ENCODE measurements at regions not wholly inside any gene's neighbourhood (a gene's known extent, or its start where the extent isn't known, plus 50 kb on each side); places are given as distances from the start of the nearest gene placed in this dataset.
"Not testable (repeated sequence)": the region's sequence is repeated elsewhere in the genome, so short reads cannot be mapped to it uniquely, and the experiment has no call there.

GRCh38 chr11:3307584-3307983, 71.4 kb downstream of the ZNF195 start:
- BruUV-seq (replicated peaks); CTCF ChIA-PET; H3K4me2 ChIP-seq (ENCODE audit: control insufficient read depth, insufficient read depth); H3K36me3 ChIP-seq (ENCODE audit: control insufficient read depth in 2 of 2, insufficient read depth in 2 of 2, low read length in 1 of 2); H3K27me3 ChIP-seq (replicated peaks in 1 of 2; ENCODE audit: control insufficient read depth in 2 of 2, insufficient read depth in 2 of 2, low read length in 1 of 2); H3K9ac ChIP-seq (ENCODE audit: control insufficient read depth, insufficient read depth, low read length); H3K27ac ChIP-seq (ENCODE audit: control insufficient read depth, insufficient read depth); FAIRE-seq; H3K4me1 ChIP-seq (ENCODE audit: control insufficient read depth, insufficient read depth, low read length); H3K79me2 ChIP-seq (ENCODE audit: control insufficient read depth, insufficient read depth, low read length); SMC1A ChIA-PET (ENCODE audit: uncharacterized antibody, unreplicated experiment); RAD21 ChIA-PET (ENCODE audit: unreplicated experiment); H4K20me1 ChIP-seq (ENCODE audit: control insufficient read depth, insufficient read depth); H3K4me3 ChIP-seq; H3K9me3 ChIP-seq (replicated peaks; ENCODE audit: control insufficient read depth, insufficient read depth, low read length); DNase-seq (ENCODE audit: low read depth, low spot score); in situ Hi-C loops (cut with MboI); intact Hi-C loops (cut with micrococcal nuclease; ENCODE audit: unreplicated experiment); ATAC-seq; POLR2A ChIA-PET; H2AFZ ChIP-seq (ENCODE audit: control insufficient read depth, low read depth, low read length): not testable (repeated sequence)
- 58% methylated on average over 3 of the region's 7 CpGs for WGBS (ENCODE audit: insufficient coverage, insufficient replicate concordance, low lambda C conversion rate, missing lambda C conversion rate)

- FAIRE-seq, CTCF ChIA-PET, POLR2A ChIA-PET: not testable (repeated sequence)
Observed at GRCh38 chr11:3301060-3301459, 68.8 kb upstream of the MRGPRE start.

GRCh38 chr11:3300579-3300978, 68.4 kb upstream of the MRGPRE start:
- H3K79me2 ChIP-seq (ENCODE audit: control insufficient read depth, insufficient read depth, low read length); FAIRE-seq; H2AFZ ChIP-seq (ENCODE audit: control insufficient read depth, low read depth, low read length); H4K20me1 ChIP-seq (ENCODE audit: control insufficient read depth, insufficient read depth); BruUV-seq (replicated peaks); H3K36me3 ChIP-seq (ENCODE audit: control insufficient read depth in 2 of 2, insufficient read depth in 2 of 2, low read length in 1 of 2); SMC1A ChIA-PET (ENCODE audit: uncharacterized antibody, unreplicated experiment); RAD21 ChIA-PET (ENCODE audit: unreplicated experiment); H3K27ac ChIP-seq (ENCODE audit: control insufficient read depth, insufficient read depth); H3K27me3 ChIP-seq (replicated peaks in 1 of 2; ENCODE audit: control insufficient read depth in 2 of 2, insufficient read depth in 2 of 2, low read length in 1 of 2); in situ Hi-C loops (cut with MboI); H3K4me3 ChIP-seq; CTCF ChIA-PET; H3K9me3 ChIP-seq (replicated peaks; ENCODE audit: control insufficient read depth, insufficient read depth, low read length); ATAC-seq; H3K4me2 ChIP-seq (ENCODE audit: control insufficient read depth, insufficient read depth); intact Hi-C loops (cut with micrococcal nuclease; ENCODE audit: unreplicated experiment); POLR2A ChIA-PET; H3K4me1 ChIP-seq (ENCODE audit: control insufficient read depth, insufficient read depth, low read length); DNase-seq (ENCODE audit: low read depth, low spot score); H3K9ac ChIP-seq (ENCODE audit: control insufficient read depth, insufficient read depth, low read length): not testable (repeated sequence)
- WGBS (ENCODE audit: insufficient coverage, insufficient replicate concordance, low lambda C conversion rate, missing lambda C conversion rate), result no CpG with 5 or more reads among the region's 14 CpGs

More at GRCh38 chr11:3301060-3301459, 68.8 kb upstream of the MRGPRE start:
- no CpG with 5 or more reads among the region's 12 CpGs for WGBS (ENCODE audit: insufficient coverage, insufficient replicate concordance, low lambda C conversion rate, missing lambda C conversion rate)
- DNase-seq (ENCODE audit: low read depth, low spot score); H4K20me1 ChIP-seq (ENCODE audit: control insufficient read depth, insufficient read depth); RAD21 ChIA-PET (ENCODE audit: unreplicated experiment); H3K36me3 ChIP-seq (ENCODE audit: control insufficient read depth in 2 of 2, insufficient read depth in 2 of 2, low read length in 1 of 2); H3K27me3 ChIP-seq (replicated peaks in 1 of 2; ENCODE audit: control insufficient read depth in 2 of 2, insufficient read depth in 2 of 2, low read length in 1 of 2); H3K9ac ChIP-seq (ENCODE audit: control insufficient read depth, insufficient read depth, low read length); H3K4me2 ChIP-seq (ENCODE audit: control insufficient read depth, insufficient read depth); intact Hi-C loops (cut with micrococcal nuclease; ENCODE audit: unreplicated experiment); H2AFZ ChIP-seq (ENCODE audit: control insufficient read depth, low read depth, low read length); H3K9me3 ChIP-seq (replicated peaks; ENCODE audit: control insufficient read depth, insufficient read depth, low read length); ATAC-seq; H3K4me3 ChIP-seq; SMC1A ChIA-PET (ENCODE audit: uncharacterized antibody, unreplicated experiment); H3K27ac ChIP-seq (ENCODE audit: control insufficient read depth, insufficient read depth); in situ Hi-C loops (cut with MboI); H3K4me1 ChIP-seq (ENCODE audit: control insufficient read depth, insufficient read depth, low read length); H3K79me2 ChIP-seq (ENCODE audit: control insufficient read depth, insufficient read depth, low read length); BruUV-seq (replicated peaks): not testable (repeated sequence)

- H3K4me3 ChIP-seq; H3K79me2 ChIP-seq (ENCODE audit: control insufficient read depth, insufficient read depth, low read length); ATAC-seq; POLR2A ChIA-PET; in situ Hi-C loops (cut with MboI); SMC1A ChIA-PET (ENCODE audit: uncharacterized antibody, unreplicated experiment); H3K9ac ChIP-seq (ENCODE audit: control insufficient read depth, insufficient read depth, low read length); FAIRE-seq; RAD21 ChIA-PET (ENCODE audit: unreplicated experiment); DNase-seq (ENCODE audit: low read depth, low spot score); H3K27ac ChIP-seq (ENCODE audit: control insufficient read depth, insufficient read depth); H4K20me1 ChIP-seq (ENCODE audit: control insufficient read depth, insufficient read depth); intact Hi-C loops (cut with micrococcal nuclease; ENCODE audit: unreplicated experiment); H3K27me3 ChIP-seq (replicated peaks in 1 of 2; ENCODE audit: control insufficient read depth in 2 of 2, insufficient read depth in 2 of 2, low read length in 1 of 2); H3K36me3 ChIP-seq (ENCODE audit: control insufficient read depth in 2 of 2, insufficient read depth in 2 of 2, low read length in 1 of 2); H3K4me1 ChIP-seq (ENCODE audit: control insufficient read depth, insufficient read depth, low read length); CTCF ChIA-PET; H3K9me3 ChIP-seq (replicated peaks; ENCODE audit: control insufficient read depth, insufficient read depth, low read length); H2AFZ ChIP-seq (ENCODE audit: control insufficient read depth, low read depth, low read length); BruUV-seq (replicated peaks); H3K4me2 ChIP-seq (ENCODE audit: control insufficient read depth, insufficient read depth): not testable (repeated sequence)
- 57% methylated on average over 5 of the region's 5 CpGs for WGBS (ENCODE audit: insufficient coverage, insufficient replicate concordance, low lambda C conversion rate, missing lambda C conversion rate)
Observed at GRCh38 chr11:3297834-3298233, 65.6 kb upstream of the MRGPRE start.

All from GM12878 (cell line).